ENCODE measurements at regions not wholly inside any gene's neighbourhood (a gene's known extent, or its start where the extent isn't known, plus 50 kb on each side); places are given as distances from the start of the nearest gene placed in this dataset.

- Histone ChIP-seq H3K9me3 (replicated peaks in 1 of 2; ENCODE audit: control insufficient read depth in 1 of 2, insufficient read depth in 1 of 2, low read length in 2 of 2) (no peaks in the 10 kb centered on the region), H3K27me3 (ENCODE audit: control insufficient read depth in 2 of 2, insufficient read depth in 2 of 2, low read length in 2 of 2) (no peaks in the 10 kb centered on the region), H3K4me2 (replicated peaks; ENCODE audit: extremely low read depth, low read length, poor library complexity, severe bottlenecking) (no peak overlapping the region), H3K79me2 (ENCODE audit: insufficient read depth, low read length) (no peaks in the 10 kb centered on the region), H3K27ac (ENCODE audit: low read depth in 1 of 2, low read length in 2 of 2) (no peak overlapping the region), H3K9ac (ENCODE audit: insufficient read depth, low read length, poor library complexity, severe bottlenecking) (no peak overlapping the region), H3K4me3 (replicated peaks in 1 of 3; ENCODE audit: low read depth in 2 of 3, low read length in 3 of 3) (no peak overlapping the region), H3K36me3 (replicated peaks in 1 of 2; ENCODE audit: control insufficient read depth in 1 of 2, insufficient read depth in 2 of 2, low read length in 2 of 2) (no peaks in the 10 kb centered on the region), H4K20me1 (ENCODE audit: insufficient read depth, low read length) (no peaks in the 10 kb centered on the region), H2AFZ (ENCODE audit: insufficient read depth, low read depth, low read length, poor library complexity, severe bottlenecking) (no peak overlapping the region), H3K4me1 (ENCODE audit: control insufficient read depth in 1 of 2, insufficient read depth in 2 of 2, low read length in 2 of 2) (no peaks in the 10 kb centered on the region)
- Mint-ChIP-seq H3K36me3 (no peaks in the 10 kb centered on the region), H3K27me3 (ENCODE audit: low read depth in 3 of 3) (peaks cover 0 to 2% (median 2%) of the 10 kb centered on the region in 3 donors), H3K27ac (no peak overlapping the region), H3K4me3 (no peak overlapping the region), H3K9me3 (peaks cover 0 to 4% (median 2%) of the 10 kb centered on the region in 7 donors), H3K4me1 (no peaks in the 10 kb centered on the region)
- 90% methylated on average over 2 of the region's 3 CpGs for WGBS (ENCODE audit: insufficient coverage)
- TF ChIP-seq CTCF (IDR thresholded peaks at IDR 0.05): no peak
- no peak for DNase-seq
- intact Hi-C loops (cut with micrococcal nuclease): no loop called here
These were observed 647.9 kb upstream of the CAMK1G start for GRCh38 chr1:208935517-208936187.

- Histone ChIP-seq H3K9me3 (replicated peaks in 1 of 2; ENCODE audit: control insufficient read depth in 1 of 2, insufficient read depth in 1 of 2, low read length in 2 of 2) (no peaks in the 10 kb centered on the region), H3K27me3 (ENCODE audit: control insufficient read depth in 2 of 2, insufficient read depth in 2 of 2, low read length in 2 of 2) (no peaks in the 10 kb centered on the region), H3K36me3 (replicated peaks in 1 of 2; ENCODE audit: control insufficient read depth in 1 of 2, insufficient read depth in 2 of 2, low read length in 2 of 2) (no peaks in the 10 kb centered on the region), H3K9ac (ENCODE audit: insufficient read depth, low read length, poor library complexity, severe bottlenecking) (no peak overlapping the region), H3K79me2 (ENCODE audit: insufficient read depth, low read length) (no peaks in the 10 kb centered on the region), H3K4me3 (replicated peaks in 1 of 3; ENCODE audit: low read depth in 2 of 3, low read length in 3 of 3) (no peak overlapping the region), H3K27ac (ENCODE audit: low read depth in 1 of 2, low read length in 2 of 2) (no peak overlapping the region), H4K20me1 (ENCODE audit: insufficient read depth, low read length) (no peaks in the 10 kb centered on the region), H3K4me1 (ENCODE audit: control insufficient read depth in 1 of 2, insufficient read depth in 2 of 2, low read length in 2 of 2) (no peaks in the 10 kb centered on the region), H2AFZ (ENCODE audit: insufficient read depth, low read depth, low read length, poor library complexity, severe bottlenecking) (no peak overlapping the region), H3K4me2 (replicated peaks; ENCODE audit: extremely low read depth, low read length, poor library complexity, severe bottlenecking) (no peak overlapping the region)
- H3K27me3 Mint-ChIP-seq (ENCODE audit: low read depth in 3 of 3): peaks cover 0 to 2% (median 0%) of the 10 kb centered on the region in 3 donors
- peaks cover 0 to 5% (median 2%) of the 10 kb centered on the region in 7 donors for H3K9me3 Mint-ChIP-seq
- TF ChIP-seq CTCF (IDR thresholded peaks at IDR 0.05): no peak
- no peaks in the 10 kb centered on the region for H3K4me1 Mint-ChIP-seq
- no peak for DNase-seq
- H3K4me3 Mint-ChIP-seq: no peak overlapping the region
- intact Hi-C loops (cut with micrococcal nuclease): no loop called here
- H3K36me3 Mint-ChIP-seq: no peaks in the 10 kb centered on the region
- H3K27ac Mint-ChIP-seq: no peak overlapping the region
- WGBS (ENCODE audit: insufficient coverage): no CpG with 5 or more reads among the region's 1 CpG
These were observed 643.9 kb upstream of the CAMK1G start for GRCh38 chr1:208939537-208940085.
